ENCODE measurements at regions not wholly inside any gene's neighbourhood (a gene's known extent, or its start where the extent isn't known, plus 50 kb on each side); places are given as distances from the start of the nearest gene placed in this dataset.

DNA sequence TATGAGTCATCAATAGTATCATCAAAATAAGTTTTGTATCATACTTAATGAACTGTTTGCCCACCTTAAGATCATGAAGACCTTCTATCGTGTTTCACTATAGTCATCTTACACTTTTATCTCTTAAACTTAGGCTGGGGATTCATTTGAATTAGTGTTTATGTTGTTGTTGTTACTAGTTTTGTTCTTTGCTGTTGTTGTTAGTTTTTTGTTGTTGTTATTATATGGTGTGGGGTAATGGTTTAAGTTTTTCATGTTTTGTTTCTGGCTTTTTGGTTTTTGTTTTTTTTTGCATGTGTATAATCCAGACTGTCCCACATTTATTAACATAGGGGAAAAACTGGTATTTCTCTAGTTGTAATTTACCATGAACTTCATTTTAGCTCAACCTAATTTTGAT, 965.1 kb upstream of the MIR17HG start:
- Histone ChIP-seq H3K4me1 (no peaks in the 10 kb centered on the region), H3K36me3 (ENCODE audit: control insufficient read depth, insufficient read depth, low read length) (no peaks in the 10 kb centered on the region), H2AFZ (no peak overlapping the region), H3K27ac (no peak overlapping the region), H3K9me3 (ENCODE audit: control insufficient read depth, low read length) (no peaks in the 10 kb centered on the region), H3K9ac (no peak overlapping the region), H3K79me2 (no peaks in the 10 kb centered on the region), H3K4me3 (ENCODE audit: low read depth, low read length) (no peak overlapping the region), H3K27me3 (ENCODE audit: control insufficient read depth, insufficient read depth, low read length) (no peaks in the 10 kb centered on the region), H3K4me2 (ENCODE audit: low read length) (no peak overlapping the region)
- TF ChIP-seq, protein P1, sequence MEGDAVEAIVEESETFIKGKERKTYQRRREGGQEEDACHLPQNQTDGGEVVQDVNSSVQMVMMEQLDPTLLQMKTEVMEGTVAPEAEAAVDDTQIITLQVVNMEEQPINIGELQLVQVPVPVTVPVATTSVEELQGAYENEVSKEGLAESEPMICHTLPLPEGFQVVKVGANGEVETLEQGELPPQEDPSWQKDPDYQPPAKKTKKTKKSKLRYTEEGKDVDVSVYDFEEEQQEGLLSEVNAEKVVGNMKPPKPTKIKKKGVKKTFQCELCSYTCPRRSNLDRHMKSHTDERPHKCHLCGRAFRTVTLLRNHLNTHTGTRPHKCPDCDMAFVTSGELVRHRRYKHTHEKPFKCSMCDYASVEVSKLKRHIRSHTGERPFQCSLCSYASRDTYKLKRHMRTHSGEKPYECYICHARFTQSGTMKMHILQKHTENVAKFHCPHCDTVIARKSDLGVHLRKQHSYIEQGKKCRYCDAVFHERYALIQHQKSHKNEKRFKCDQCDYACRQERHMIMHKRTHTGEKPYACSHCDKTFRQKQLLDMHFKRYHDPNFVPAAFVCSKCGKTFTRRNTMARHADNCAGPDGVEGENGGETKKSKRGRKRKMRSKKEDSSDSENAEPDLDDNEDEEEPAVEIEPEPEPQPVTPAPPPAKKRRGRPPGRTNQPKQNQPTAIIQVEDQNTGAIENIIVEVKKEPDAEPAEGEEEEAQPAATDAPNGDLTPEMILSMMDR (IDR thresholded peaks at IDR 0.05) = no peak

DNA sequence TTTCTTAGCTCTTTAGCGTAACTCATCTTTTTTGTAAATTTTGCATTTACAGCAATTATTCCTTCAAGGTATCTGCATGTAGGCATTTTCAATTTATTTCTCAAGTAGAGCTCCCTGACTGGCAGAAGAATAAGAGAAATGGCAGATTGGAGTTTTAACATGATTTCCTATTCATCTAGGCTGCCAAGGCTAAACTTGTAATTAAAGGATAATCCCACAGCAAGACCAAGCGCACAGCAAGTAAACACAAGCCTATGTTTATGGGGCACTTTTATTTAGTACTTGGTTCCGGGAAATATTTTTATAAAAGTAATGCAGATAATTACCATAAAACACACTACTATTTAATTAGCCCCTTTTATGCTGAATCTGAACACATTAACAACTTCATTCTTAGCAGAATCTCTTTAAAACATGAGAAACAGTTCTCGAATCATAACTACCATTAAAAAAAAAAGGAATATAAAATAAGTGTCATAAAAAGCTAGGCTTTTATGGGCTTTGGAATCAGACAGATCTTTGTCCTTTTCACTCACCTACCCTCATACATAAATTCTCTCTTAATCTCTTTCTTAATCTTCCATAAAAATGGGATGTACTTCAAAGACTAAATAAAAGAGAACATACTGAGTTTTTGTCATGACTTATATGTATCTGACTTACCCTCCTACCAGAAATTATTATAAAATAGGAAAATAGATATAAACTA, 961.6 kb upstream of the MIR17HG start:
- Histone ChIP-seq H3K4me1 (no peaks in the 10 kb centered on the region), H3K4me3 (ENCODE audit: low read depth, low read length) (no peak overlapping the region), H2AFZ (no peak overlapping the region), H3K9ac (no peak overlapping the region), H3K4me2 (ENCODE audit: low read length) (no peak overlapping the region), H3K27me3 (ENCODE audit: control insufficient read depth, insufficient read depth, low read length) (no peaks in the 10 kb centered on the region), H3K9me3 (ENCODE audit: control insufficient read depth, low read length) (no peaks in the 10 kb centered on the region), H3K27ac (no peak overlapping the region), H3K36me3 (ENCODE audit: control insufficient read depth, insufficient read depth, low read length) (no peaks in the 10 kb centered on the region), H3K79me2 (no peaks in the 10 kb centered on the region)
- TF ChIP-seq, protein P1 (IDR thresholded peaks at IDR 0.05) = no peak

DNA sequence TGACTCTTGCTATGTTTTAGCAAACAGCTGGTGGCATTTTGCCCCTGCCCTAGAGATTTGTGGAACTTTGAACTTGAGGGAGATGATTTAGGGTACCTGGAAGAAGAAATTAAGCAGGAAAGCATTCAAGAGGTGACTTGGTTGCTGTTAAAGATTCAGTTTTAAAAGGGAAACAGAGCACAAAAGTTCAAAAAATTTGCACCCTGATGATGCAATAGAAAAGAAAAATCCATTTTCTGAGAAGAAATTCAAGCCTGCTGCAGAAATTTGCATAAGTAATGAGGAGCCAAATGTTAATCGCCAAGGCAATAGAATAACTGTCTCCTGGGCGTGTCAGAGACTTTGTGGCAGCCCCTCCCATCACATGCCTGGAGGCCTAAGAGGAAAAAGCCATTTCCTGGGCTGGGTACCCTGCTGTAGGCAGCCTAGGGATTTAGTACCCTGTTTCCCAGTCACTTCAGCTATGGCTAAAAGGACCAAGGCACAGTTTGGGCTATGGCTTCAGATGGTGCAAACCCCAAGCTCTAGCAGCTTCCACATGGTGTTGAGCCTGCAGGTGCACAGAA, 958.5 kb upstream of the MIR17HG start:
- H3K4me1 ChIP-seq = no peaks in the 10 kb centered on the region
- no peak overlapping the region for H3K27ac ChIP-seq
- no peak overlapping the region for H3K4me3 ChIP-seq (ENCODE audit: low read depth, low read length)
- H3K9me3 ChIP-seq (ENCODE audit: control insufficient read depth, low read length) = no peaks in the 10 kb centered on the region
- no peaks in the 10 kb centered on the region for H3K36me3 ChIP-seq (ENCODE audit: control insufficient read depth, insufficient read depth, low read length)
- H2AFZ ChIP-seq = no peak overlapping the region
- TF ChIP-seq, protein P1 (IDR thresholded peaks at IDR 0.05) = no peak
- H3K9ac ChIP-seq = no peak overlapping the region
- H3K79me2 ChIP-seq = no peaks in the 10 kb centered on the region
- H3K4me2 ChIP-seq (ENCODE audit: low read length) = no peak overlapping the region
- H3K27me3 ChIP-seq (ENCODE audit: control insufficient read depth, insufficient read depth, low read length) = no peaks in the 10 kb centered on the region

DNA sequence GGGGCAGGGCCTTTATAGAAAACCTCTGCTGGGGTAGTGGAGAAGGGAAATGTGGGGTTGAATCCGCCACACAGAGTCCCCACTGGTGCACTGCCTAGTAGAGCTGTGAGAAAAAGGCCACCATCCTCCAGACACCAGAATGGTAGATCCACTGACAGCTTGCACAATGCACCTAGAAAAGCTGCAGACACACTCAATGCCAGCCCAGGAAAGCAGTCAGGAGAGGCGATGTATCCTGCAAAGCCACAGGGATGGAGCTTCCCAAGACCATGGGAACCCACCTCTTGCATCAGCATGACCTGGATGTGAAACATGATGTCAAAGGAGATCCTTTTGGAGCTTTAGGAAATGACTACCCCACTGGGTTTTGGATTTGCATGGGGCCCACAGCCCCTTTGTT, 958.0 kb upstream of the MIR17HG start:
- H3K4me2 ChIP-seq (ENCODE audit: low read length) = no peak overlapping the region
- no peaks in the 10 kb centered on the region for H3K4me1 ChIP-seq
- H3K27ac ChIP-seq = no peak overlapping the region
- H3K36me3 ChIP-seq (ENCODE audit: control insufficient read depth, insufficient read depth, low read length) = no peaks in the 10 kb centered on the region
- no peaks in the 10 kb centered on the region for H3K27me3 ChIP-seq (ENCODE audit: control insufficient read depth, insufficient read depth, low read length)
- no peak overlapping the region for H2AFZ ChIP-seq
- H3K9me3 ChIP-seq (ENCODE audit: control insufficient read depth, low read length) = no peaks in the 10 kb centered on the region
- no peak overlapping the region for H3K9ac ChIP-seq
- TF ChIP-seq, protein P1 (IDR thresholded peaks at IDR 0.05) = no peak
- H3K79me2 ChIP-seq = no peaks in the 10 kb centered on the region
- H3K4me3 ChIP-seq (ENCODE audit: low read depth, low read length) = no peak overlapping the region

DNA sequence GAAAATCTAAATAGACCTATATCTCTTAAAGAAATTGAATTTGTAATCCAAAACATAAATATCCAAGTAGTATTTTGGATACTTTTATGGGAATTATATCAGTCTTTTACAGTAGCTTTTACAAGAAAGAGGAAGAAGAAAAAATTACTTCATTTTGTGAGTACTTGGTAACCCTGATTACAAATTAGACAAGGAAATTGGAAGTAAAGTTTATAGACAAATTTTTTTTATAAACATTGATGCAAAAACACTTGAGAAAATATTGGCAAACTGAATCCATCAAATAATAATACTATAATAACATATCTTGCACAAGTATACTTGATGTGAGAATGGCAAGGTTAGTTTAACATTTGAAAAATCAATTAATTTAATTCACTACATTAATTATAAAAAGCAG, 954.1 kb upstream of the MIR17HG start:
- Histone ChIP-seq H3K4me2 (ENCODE audit: low read length) (no peak overlapping the region), H3K27me3 (ENCODE audit: control insufficient read depth, insufficient read depth, low read length) (no peaks in the 10 kb centered on the region), H3K36me3 (ENCODE audit: control insufficient read depth, insufficient read depth, low read length) (no peaks in the 10 kb centered on the region), H3K79me2 (no peaks in the 10 kb centered on the region), H3K9me3 (ENCODE audit: control insufficient read depth, low read length) (no peaks in the 10 kb centered on the region), H2AFZ (no peak overlapping the region), H3K4me1 (no peaks in the 10 kb centered on the region), H3K9ac (no peak overlapping the region), H3K4me3 (ENCODE audit: low read depth, low read length) (no peak overlapping the region), H3K27ac (no peak overlapping the region)
- TF ChIP-seq, protein P1 (IDR thresholded peaks at IDR 0.05) = no peak

Measured in parathyroid adenoma (tissue), 2 donors.